SK-N-SH treated with all-trans-retinoic acid at 6 μM for 48 hours (cell line): ENCODE measurements at regions not wholly inside any gene's neighbourhood (a gene's known extent, or its start where the extent isn't known, plus 50 kb on each side); places are given as distances from the start of the nearest gene placed in this dataset.

ENCODE experiments used
- ATAC-seq: fragments of 200-7000 bp; cut with Tn5 transposase; 3 replicates; pipeline ENCODE4 v1.9.1; 2020; ENCODE audit warnings: mild to moderate bottlenecking, moderate library complexity
- ARNTL ChIP-seq: fragments of 450-650 bp; formaldehyde crosslinking; IDR thresholded peaks from 2 replicates; pipeline ENCODE4 v1.5.0; 2020; ENCODE audit warnings: low read depth, mild to moderate bottlenecking, moderate library complexity, borderline replicate concordance
- BACH2 ChIP-seq: fragments of 250-450 bp; sonication (Bioruptor Pico); IDR thresholded peaks from 2 replicates; pipeline ENCODE4 v1.9.0; 2021; ENCODE audit warnings: mild to moderate bottlenecking, borderline replicate concordance
- CSDC2 ChIP-seq: fragments of 250-450 bp; sonication (Bioruptor Pico); IDR thresholded peaks from 2 replicates; pipeline ENCODE4 v1.5.0; 2020; ENCODE audit warnings: mild to moderate bottlenecking, moderate library complexity
- ESRRG ChIP-seq: fragments of 250-450 bp; sonication (Bioruptor Pico); IDR thresholded peaks from 2 replicates; pipeline ENCODE4 v1.6.1; 2021; ENCODE audit warnings: mild to moderate bottlenecking
- GLIS3 ChIP-seq: fragments of 250-450 bp; sonication (Bioruptor Pico); IDR thresholded peaks from 2 replicates; pipeline ENCODE4 v1.5.0; 2020; ENCODE audit warnings: mild to moderate bottlenecking, moderate library complexity
- ISL1 ChIP-seq: fragments of 250-450 bp; sonication (Bioruptor Pico); IDR thresholded peaks from 2 replicates; pipeline ENCODE4 v2.1.2; 2022; ENCODE audit warnings: mild to moderate bottlenecking, moderate library complexity
- OSR1 ChIP-seq: fragments of 250-450 bp; sonication (Bioruptor Pico); IDR thresholded peaks from 2 replicates; pipeline ENCODE4 v1.8.0; 2022; ENCODE audit warnings: moderate library complexity, mild to moderate bottlenecking, inconsistent platforms
- PPARA ChIP-seq: fragments of 250-450 bp; sonication (Bioruptor Pico); IDR thresholded peaks from 2 replicates; pipeline ENCODE4 v1.5.0; 2020; ENCODE audit warnings: mild to moderate bottlenecking, borderline replicate concordance
- RARB ChIP-seq: fragments of 250-450 bp; sonication (Bioruptor Pico); IDR thresholded peaks from 2 replicates; pipeline ENCODE4 v1.8.0; 2021; ENCODE audit warnings: mild to moderate bottlenecking, moderate library complexity
- SNAI2 ChIP-seq: fragments of 250-450 bp; sonication (Bioruptor Pico); IDR thresholded peaks from 2 replicates; pipeline ENCODE4 v1.5.0; 2020; ENCODE audit warnings: mild to moderate bottlenecking, moderate library complexity
- TCF4 ChIP-seq: fragments of 250-450 bp; sonication (Bioruptor Pico); IDR thresholded peaks from 2 replicates; pipeline ENCODE4 v1.8.0; 2021; ENCODE audit warnings: mild to moderate bottlenecking, moderate library complexity, borderline replicate concordance
- TOX ChIP-seq: fragments of 250-450 bp; sonication (Bioruptor Pico); IDR thresholded peaks from 2 replicates; pipeline ENCODE4 v1.8.0; 2021; ENCODE audit warnings: mild to moderate bottlenecking, moderate library complexity, borderline replicate concordance
- ZC3H10 ChIP-seq: fragments of 250-450 bp; sonication (Bioruptor Pico); IDR thresholded peaks from 2 replicates; pipeline ENCODE4 v1.5.1; 2021; ENCODE audit warnings: mild to moderate bottlenecking, moderate library complexity
- ZFP3 ChIP-seq: fragments of 250-450 bp; sonication (Bioruptor Pico); IDR thresholded peaks from 2 replicates; pipeline ENCODE4 v1.5.0; 2020; ENCODE audit warnings: mild to moderate bottlenecking, moderate library complexity
- ZFP30 ChIP-seq: fragments of 450-650 bp; formaldehyde crosslinking; IDR thresholded peaks from 2 replicates; pipeline ENCODE4 v1.5.0; 2022; ENCODE audit warnings: mild to moderate bottlenecking, moderate library complexity
- ZNF565 ChIP-seq: fragments of 450-650 bp; formaldehyde crosslinking; conservative IDR thresholded peaks from 2 replicates; pipeline ENCODE4 v1.5.0; 2020; ENCODE audit warnings: low read depth, mild to moderate bottlenecking, moderate library complexity
- ZNF70 ChIP-seq: fragments of 450-650 bp; formaldehyde crosslinking; IDR thresholded peaks from 2 replicates; pipeline ENCODE4 v1.5.0; 2020; ENCODE audit warnings: mild to moderate bottlenecking, moderate library complexity
- ZNF8 ChIP-seq: fragments of 450-650 bp; formaldehyde crosslinking; IDR thresholded peaks from 2 replicates; pipeline ENCODE4 v1.5.0; 2020; ENCODE audit warnings: mild to moderate bottlenecking, moderate library complexity
- TF ChIP-seq, protein P1 (sequence below): fragments of 250-450 bp; sonication (Bioruptor Pico); IDR thresholded peaks from 2 replicates; pipeline ENCODE4 v1.5.1; 2021; ENCODE audit warnings: mild to moderate bottlenecking, moderate library complexity
- TF ChIP-seq, protein P2 (sequence below): fragments of 250-450 bp; sonication (Bioruptor Pico); IDR thresholded peaks from 2 replicates; pipeline ENCODE4 v1.8.0; 2021; ENCODE audit warnings: low read depth, mild to moderate bottlenecking, moderate library complexity, borderline replicate concordance
- TF ChIP-seq, protein P3 (sequence below): fragments of 250-450 bp; sonication (Bioruptor Pico); IDR thresholded peaks from 2 replicates; pipeline ENCODE4 v1.5.1; 2020; ENCODE audit warnings: low read depth, mild to moderate bottlenecking, moderate library complexity
- TF ChIP-seq, protein P4 (sequence below): fragments of 250-450 bp; sonication (Bioruptor Pico); IDR thresholded peaks from 2 replicates; pipeline ENCODE4 v1.5.0; 2020; ENCODE audit warnings: mild to moderate bottlenecking, moderate library complexity
- TF ChIP-seq, protein P5 (sequence below): fragments of 250-450 bp; sonication (Bioruptor Pico); IDR thresholded peaks from 2 replicates; pipeline ENCODE4 v1.8.0; 2020; ENCODE audit warnings: mild to moderate bottlenecking, moderate library complexity, borderline replicate concordance

DNA sequence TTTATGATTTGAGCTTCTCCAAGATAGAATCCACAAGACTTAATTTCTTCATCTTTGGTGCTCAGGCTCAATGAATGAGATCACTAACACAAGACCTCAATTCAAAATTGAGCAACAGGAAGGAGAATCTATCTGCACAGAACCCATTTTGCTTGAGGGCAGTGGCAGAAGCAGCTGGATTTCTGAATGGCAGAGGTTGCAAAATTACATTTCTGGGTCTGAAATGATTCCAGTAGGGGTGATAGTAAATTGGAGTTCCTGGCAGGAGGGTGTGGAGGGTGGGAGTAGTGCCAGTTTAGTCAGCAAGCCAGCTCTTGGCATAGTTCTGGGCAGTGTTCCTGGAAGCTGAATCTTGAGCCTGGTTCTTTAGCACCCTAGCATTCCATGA lies 281.1 kb downstream of the SLC7A11 start:
- TF ChIP-seq ZNF8, result no peak
- no peak for TF ChIP-seq SNAI2 (CRISPR knock-in tag)
- TF ChIP-seq CSDC2 (CRISPR knock-in tag), result no peak
- no peak for TF ChIP-seq BACH2 (CRISPR knock-in tag)
- TF ChIP-seq, protein P1, sequence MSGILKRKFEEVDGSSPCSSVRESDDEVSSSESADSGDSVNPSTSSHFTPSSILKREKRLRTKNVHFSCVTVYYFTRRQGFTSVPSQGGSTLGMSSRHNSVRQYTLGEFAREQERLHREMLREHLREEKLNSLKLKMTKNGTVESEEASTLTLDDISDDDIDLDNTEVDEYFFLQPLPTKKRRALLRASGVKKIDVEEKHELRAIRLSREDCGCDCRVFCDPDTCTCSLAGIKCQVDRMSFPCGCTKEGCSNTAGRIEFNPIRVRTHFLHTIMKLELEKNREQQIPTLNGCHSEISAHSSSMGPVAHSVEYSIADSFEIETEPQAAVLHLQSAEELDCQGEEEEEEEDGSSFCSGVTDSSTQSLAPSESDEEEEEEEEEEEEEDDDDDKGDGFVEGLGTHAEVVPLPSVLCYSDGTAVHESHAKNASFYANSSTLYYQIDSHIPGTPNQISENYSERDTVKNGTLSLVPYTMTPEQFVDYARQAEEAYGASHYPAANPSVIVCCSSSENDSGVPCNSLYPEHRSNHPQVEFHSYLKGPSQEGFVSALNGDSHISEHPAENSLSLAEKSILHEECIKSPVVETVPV (CRISPR knock-in tag), result no peak
- TF ChIP-seq ZNF565, result no peak
- TF ChIP-seq, protein P2, sequence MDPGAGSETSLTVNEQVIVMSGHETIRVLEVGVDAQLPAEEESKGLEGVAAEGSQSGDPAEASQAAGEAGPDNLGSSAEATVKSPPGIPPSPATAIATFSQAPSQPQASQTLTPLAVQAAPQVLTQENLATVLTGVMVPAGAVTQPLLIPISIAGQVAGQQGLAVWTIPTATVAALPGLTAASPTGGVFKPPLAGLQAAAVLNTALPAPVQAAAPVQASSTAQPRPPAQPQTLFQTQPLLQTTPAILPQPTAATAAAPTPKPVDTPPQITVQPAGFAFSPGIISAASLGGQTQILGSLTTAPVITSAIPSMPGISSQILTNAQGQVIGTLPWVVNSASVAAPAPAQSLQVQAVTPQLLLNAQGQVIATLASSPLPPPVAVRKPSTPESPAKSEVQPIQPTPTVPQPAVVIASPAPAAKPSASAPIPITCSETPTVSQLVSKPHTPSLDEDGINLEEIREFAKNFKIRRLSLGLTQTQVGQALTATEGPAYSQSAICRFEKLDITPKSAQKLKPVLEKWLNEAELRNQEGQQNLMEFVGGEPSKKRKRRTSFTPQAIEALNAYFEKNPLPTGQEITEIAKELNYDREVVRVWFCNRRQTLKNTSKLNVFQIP (CRISPR knock-in tag), result no peak
- TF ChIP-seq ISL1, result no peak
- no peak for TF ChIP-seq RARB (CRISPR knock-in tag)
- TF ChIP-seq ZNF70 (CRISPR knock-in tag), result no peak
- ATAC-seq, result peak; percentile 78

DNA sequence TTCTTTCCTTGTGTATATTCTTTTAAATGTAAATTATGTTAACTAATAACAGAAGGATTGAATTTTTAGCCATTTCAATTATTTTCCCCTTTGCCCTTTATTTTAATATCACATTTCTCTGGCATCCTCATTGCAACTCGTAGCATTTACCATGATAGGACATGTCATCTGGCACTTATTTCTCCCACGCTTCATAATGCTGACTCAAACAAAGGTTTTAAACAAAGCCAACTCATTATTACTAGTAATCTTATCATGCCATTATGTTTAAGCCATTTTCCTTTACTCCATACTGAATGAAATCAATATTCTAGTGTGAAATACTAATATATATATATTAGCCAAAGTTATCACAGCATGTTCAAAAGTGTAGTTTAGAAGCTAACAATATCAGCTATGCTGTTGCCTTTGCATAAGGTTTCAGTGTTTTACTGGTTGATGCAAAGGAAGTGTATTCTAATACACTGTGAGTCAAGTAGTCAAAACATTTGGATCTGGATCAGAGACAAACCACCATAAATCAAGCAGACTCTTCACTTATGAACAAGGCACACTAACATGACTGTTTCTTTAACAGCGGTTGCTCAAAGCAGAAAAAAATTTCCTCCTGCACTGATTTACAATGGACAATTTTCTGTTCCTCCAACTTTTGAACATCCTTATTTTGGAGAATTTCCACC lies 281.6 kb downstream of the SLC7A11 start:
- TF ChIP-seq, protein P2 (CRISPR knock-in tag), result no peak
- TF ChIP-seq BACH2 (CRISPR knock-in tag) (no peak), TCF4 (no peak), ZC3H10 (no peak), ZNF565 (no peak), OSR1 (CRISPR knock-in tag) (no peak), RARB (CRISPR knock-in tag) (no peak), GLIS3 (no peak), ZNF70 (CRISPR knock-in tag) (no peak), PPARA (CRISPR knock-in tag) (no peak), ARNTL (CRISPR knock-in tag) (no peak), SNAI2 (CRISPR knock-in tag) (no peak)
- peak; percentile 89 for ATAC-seq

DNA sequence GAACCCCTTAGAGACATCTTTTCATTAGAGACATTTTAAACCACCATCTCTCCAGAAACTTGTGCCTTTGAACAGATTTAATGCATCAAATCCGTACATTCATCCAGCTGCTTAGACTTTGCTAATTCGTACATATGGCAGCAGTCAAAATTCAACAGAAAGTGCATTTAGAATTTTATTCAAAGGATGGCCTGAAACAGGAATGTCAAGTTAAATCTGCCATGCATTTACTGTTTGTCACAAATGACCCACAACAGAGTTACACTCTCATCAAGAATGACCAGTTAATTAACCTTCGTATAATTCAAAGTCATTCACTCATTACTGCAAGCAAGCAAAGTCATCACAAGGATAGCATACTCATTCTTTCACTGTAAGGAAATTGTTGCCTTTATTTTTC lies 284.3 kb downstream of the SLC7A11 start:
- ATAC-seq, result no peak
- TF ChIP-seq ZFP3 (CRISPR knock-in tag), result no peak
- TF ChIP-seq, protein P3, sequence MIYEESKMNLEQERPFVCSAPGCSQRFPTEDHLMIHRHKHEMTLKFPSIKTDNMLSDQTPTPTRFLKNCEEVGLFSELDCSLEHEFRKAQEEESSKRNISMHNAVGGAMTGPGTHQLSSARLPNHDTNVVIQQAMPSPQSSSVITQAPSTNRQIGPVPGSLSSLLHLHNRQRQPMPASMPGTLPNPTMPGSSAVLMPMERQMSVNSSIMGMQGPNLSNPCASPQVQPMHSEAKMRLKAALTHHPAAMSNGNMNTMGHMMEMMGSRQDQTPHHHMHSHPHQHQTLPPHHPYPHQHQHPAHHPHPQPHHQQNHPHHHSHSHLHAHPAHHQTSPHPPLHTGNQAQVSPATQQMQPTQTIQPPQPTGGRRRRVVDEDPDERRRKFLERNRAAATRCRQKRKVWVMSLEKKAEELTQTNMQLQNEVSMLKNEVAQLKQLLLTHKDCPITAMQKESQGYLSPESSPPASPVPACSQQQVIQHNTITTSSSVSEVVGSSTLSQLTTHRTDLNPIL (CRISPR knock-in tag), result no peak
- TF ChIP-seq, protein P4, sequence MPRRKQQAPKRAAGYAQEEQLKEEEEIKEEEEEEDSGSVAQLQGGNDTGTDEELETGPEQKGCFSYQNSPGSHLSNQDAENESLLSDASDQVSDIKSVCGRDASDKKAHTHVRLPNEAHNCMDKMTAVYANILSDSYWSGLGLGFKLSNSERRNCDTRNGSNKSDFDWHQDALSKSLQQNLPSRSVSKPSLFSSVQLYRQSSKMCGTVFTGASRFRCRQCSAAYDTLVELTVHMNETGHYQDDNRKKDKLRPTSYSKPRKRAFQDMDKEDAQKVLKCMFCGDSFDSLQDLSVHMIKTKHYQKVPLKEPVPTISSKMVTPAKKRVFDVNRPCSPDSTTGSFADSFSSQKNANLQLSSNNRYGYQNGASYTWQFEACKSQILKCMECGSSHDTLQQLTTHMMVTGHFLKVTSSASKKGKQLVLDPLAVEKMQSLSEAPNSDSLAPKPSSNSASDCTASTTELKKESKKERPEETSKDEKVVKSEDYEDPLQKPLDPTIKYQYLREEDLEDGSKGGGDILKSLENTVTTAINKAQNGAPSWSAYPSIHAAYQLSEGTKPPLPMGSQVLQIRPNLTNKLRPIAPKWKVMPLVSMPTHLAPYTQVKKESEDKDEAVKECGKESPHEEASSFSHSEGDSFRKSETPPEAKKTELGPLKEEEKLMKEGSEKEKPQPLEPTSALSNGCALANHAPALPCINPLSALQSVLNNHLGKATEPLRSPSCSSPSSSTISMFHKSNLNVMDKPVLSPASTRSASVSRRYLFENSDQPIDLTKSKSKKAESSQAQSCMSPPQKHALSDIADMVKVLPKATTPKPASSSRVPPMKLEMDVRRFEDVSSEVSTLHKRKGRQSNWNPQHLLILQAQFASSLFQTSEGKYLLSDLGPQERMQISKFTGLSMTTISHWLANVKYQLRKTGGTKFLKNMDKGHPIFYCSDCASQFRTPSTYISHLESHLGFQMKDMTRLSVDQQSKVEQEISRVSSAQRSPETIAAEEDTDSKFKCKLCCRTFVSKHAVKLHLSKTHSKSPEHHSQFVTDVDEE (CRISPR knock-in tag), result no peak
- TF ChIP-seq, protein P5, sequence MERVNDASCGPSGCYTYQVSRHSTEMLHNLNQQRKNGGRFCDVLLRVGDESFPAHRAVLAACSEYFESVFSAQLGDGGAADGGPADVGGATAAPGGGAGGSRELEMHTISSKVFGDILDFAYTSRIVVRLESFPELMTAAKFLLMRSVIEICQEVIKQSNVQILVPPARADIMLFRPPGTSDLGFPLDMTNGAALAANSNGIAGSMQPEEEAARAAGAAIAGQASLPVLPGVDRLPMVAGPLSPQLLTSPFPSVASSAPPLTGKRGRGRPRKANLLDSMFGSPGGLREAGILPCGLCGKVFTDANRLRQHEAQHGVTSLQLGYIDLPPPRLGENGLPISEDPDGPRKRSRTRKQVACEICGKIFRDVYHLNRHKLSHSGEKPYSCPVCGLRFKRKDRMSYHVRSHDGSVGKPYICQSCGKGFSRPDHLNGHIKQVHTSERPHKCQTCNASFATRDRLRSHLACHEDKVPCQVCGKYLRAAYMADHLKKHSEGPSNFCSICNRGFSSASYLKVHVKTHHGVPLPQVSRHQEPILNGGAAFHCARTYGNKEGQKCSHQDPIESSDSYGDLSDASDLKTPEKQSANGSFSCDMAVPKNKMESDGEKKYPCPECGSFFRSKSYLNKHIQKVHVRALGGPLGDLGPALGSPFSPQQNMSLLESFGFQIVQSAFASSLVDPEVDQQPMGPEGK, result no peak
- no peak for TF ChIP-seq ZFP30 (CRISPR knock-in tag)
- TF ChIP-seq TOX (CRISPR knock-in tag), result no peak
- TF ChIP-seq GLIS3, result no peak
- no peak for TF ChIP-seq ZNF565
- TF ChIP-seq SNAI2 (CRISPR knock-in tag), result no peak
- no peak for TF ChIP-seq TCF4
- no peak for TF ChIP-seq RARB (CRISPR knock-in tag)
- no peak for TF ChIP-seq BACH2 (CRISPR knock-in tag)
- TF ChIP-seq ESRRG (CRISPR knock-in tag), result no peak
- TF ChIP-seq ZC3H10, result no peak
- TF ChIP-seq OSR1 (CRISPR knock-in tag), result no peak
- TF ChIP-seq ZNF70 (CRISPR knock-in tag), result no peak
- no peak for TF ChIP-seq ISL1
- TF ChIP-seq ARNTL (CRISPR knock-in tag), result no peak
- no peak for TF ChIP-seq CSDC2 (CRISPR knock-in tag)
- TF ChIP-seq, protein P1 (CRISPR knock-in tag), result no peak
- TF ChIP-seq, all 23 proteins: peak for 0
